SK-N-SH (cell line): ENCODE measurements at regions not wholly inside any gene's neighbourhood (a gene's known extent, or its start where the extent isn't known, plus 50 kb on each side); places are given as distances from the start of the nearest gene placed in this dataset.

Experiments used
- CTCF ChIA-PET: fragments of 300-600, 350-600 bp; formaldehyde crosslinking; extraction: SDS; loops from one replicate; lab custom pipeline; 2021; lab: Yijun Ruan, JAX
- POLR2A ChIA-PET: fragments of 350-600 bp; sonication (Branson Sonifier 250); formaldehyde crosslinking; extraction: SDS; loops from one replicate; lab custom pipeline; 2020; ENCODE audit warnings: antibody characterized with exemption, inconsistent platforms; lab: Yijun Ruan, JAX
- DNase-seq: peaks from one replicate; pipeline ENCODE4 v3.0.0; 2012
- H2AFZ ChIP-seq: fragments of 200-600 bp; sonication (generic); 2 replicates; pipeline ENCODE4 v1.8.1; 2016; ENCODE audit warnings: antibody characterized with exemption, mild to moderate bottlenecking, low read depth
- H3F3A ChIP-seq: fragments of 200-600 bp; sonication (generic); replicated peaks from 2 replicates; pipeline ENCODE3; 2016; ENCODE audit warnings: antibody characterized with exemption, mild to moderate bottlenecking; ENCODE audit not compliant: insufficient read depth
- H3K27ac ChIP-seq, 2 experiments: fragments of 200-500 bp in 1 of 2; fragments of 200-600 bp in 1 of 2; sonication (Bioruptor generic) in 1 of 2; sonication (generic), shearing (Covaris generic) in 1 of 2; 2 replicates each; pipeline versions ENCODE4 v1.5.1 to v1.6.1; 2014 to 2016; ENCODE audit warnings: low read depth in 2 of 2, inconsistent platforms in 1 of 2, low read length in 1 of 2, mild to moderate bottlenecking in 1 of 2, mixed read lengths in 1 of 2
- H3K27me3 ChIP-seq: fragments of 200-600 bp; sonication (generic), shearing (Covaris generic); 2 replicates; pipeline ENCODE4 v1.6.1; 2016; ENCODE audit warnings: mixed run types; ENCODE audit not compliant: insufficient read depth
- H3K36me3 ChIP-seq, 2 experiments: fragments of 200-500 bp in 1 of 2; fragments of 200-600 bp in 1 of 2; sonication (Bioruptor generic) in 1 of 2; sonication (generic) in 1 of 2; replicated peaks in 1 of 2; 2 replicates each; pipeline versions ENCODE3 to v1.5.1; 2014 to 2016; ENCODE audit warnings: low read length in 1 of 2, mild to moderate bottlenecking in 1 of 2; ENCODE audit not compliant: insufficient read depth in 2 of 2, control insufficient read depth in 1 of 2
- H3K4me1 ChIP-seq, 2 experiments: fragments of 200-500 bp in 1 of 2; fragments of 200-600 bp in 1 of 2; sonication (Bioruptor generic) in 1 of 2; sonication (generic), shearing (Covaris generic) in 1 of 2; 2 replicates each; pipeline versions ENCODE4 v1.5.1 to v1.6.1; 2014 to 2016; ENCODE audit warnings: low read depth in 1 of 2, low read length in 1 of 2, mixed run types in 1 of 2; ENCODE audit not compliant: insufficient read depth in 2 of 2, control insufficient read depth in 1 of 2
- H3K4me2 ChIP-seq: fragments of 200-600 bp; sonication (generic), shearing (Covaris generic); 2 replicates; pipeline ENCODE4 v1.6.1; 2017; ENCODE audit warnings: mixed run types
- H3K4me3 ChIP-seq, 2 experiments: fragments of 200-500 bp in 1 of 2; fragments of 200-600 bp in 1 of 2; sonication (Bioruptor generic) in 1 of 2; sonication (generic), shearing (Covaris generic) in 1 of 2; 2 replicates each; pipeline versions ENCODE4 v1.5.1 to v1.8.1; 2014 to 2016; ENCODE audit warnings: low read depth in 2 of 2, inconsistent platforms in 1 of 2, low read length in 1 of 2, mild to moderate bottlenecking in 1 of 2, mixed read lengths in 1 of 2, moderate library complexity in 1 of 2
- H3K79me2 ChIP-seq: fragments of 200-600 bp; sonication (generic); 2 replicates; pipeline ENCODE4 v1.8.1; 2017; ENCODE audit warnings: mild to moderate bottlenecking; ENCODE audit not compliant: insufficient read depth
- H3K9ac ChIP-seq: fragments of 200-600 bp; sonication (generic); 2 replicates; pipeline ENCODE4 v1.6.1; 2017; ENCODE audit warnings: mixed run types
- H3K9me2 ChIP-seq: fragments of 200-600 bp; sonication (generic); 2 replicates; pipeline ENCODE4 v1.6.1; 2017; ENCODE audit warnings: mixed run types
- H3K9me3 ChIP-seq: fragments of 200-600 bp; sonication (generic); 2 replicates; pipeline ENCODE4 v1.6.1; 2017; ENCODE audit warnings: mixed run types, mild to moderate bottlenecking, moderate library complexity
- H4K20me1 ChIP-seq: fragments of 200-600 bp; sonication (generic); 2 replicates; pipeline ENCODE4 v1.6.1; 2017; ENCODE audit warnings: mild to moderate bottlenecking, mixed run types; ENCODE audit not compliant: insufficient read depth
- CTCF ChIP-seq: fragments of 200-600 bp; sonication (generic); IDR thresholded peaks from 2 replicates; pipeline ENCODE4 v1.6.1; 2017; ENCODE audit warnings: antibody characterized with exemption, mild to moderate bottlenecking, moderate library complexity
- ELF1 ChIP-seq: IDR thresholded peaks from 2 replicates; pipeline ENCODE4 v1.4.0; 2012
- EP300 ChIP-seq, 2 experiments: IDR thresholded peaks; 2 replicates each; pipeline versions ENCODE4 v1.4.0 to v1.6.1; 2012; ENCODE audit warnings: borderline replicate concordance in 1 of 2, low read depth in 1 of 2, low read length in 1 of 2
- FOSL2 ChIP-seq: IDR thresholded peaks from 2 replicates; pipeline ENCODE4 v1.4.0; 2012; ENCODE audit warnings: low read depth, mild to moderate bottlenecking, moderate library complexity, borderline replicate concordance
- FOXM1 ChIP-seq: IDR thresholded peaks from 2 replicates; pipeline ENCODE4 v1.4.0; 2012; ENCODE audit warnings: low read depth, mild to moderate bottlenecking
- GATA2 ChIP-seq: sonication (generic); formaldehyde crosslinking; IDR thresholded peaks from 2 replicates; pipeline ENCODE4 v1.5.0; 2020; ENCODE audit warnings: mild to moderate bottlenecking, missing genetic modification reagents
- JUND ChIP-seq: IDR thresholded peaks from 2 replicates; pipeline ENCODE4 v1.4.0; 2012
- NRF1 ChIP-seq: IDR thresholded peaks from 2 replicates; pipeline ENCODE4 v1.6.1; 2012; ENCODE audit warnings: low read depth, mild to moderate bottlenecking, low read length
- PBX3 ChIP-seq: IDR thresholded peaks from 2 replicates; pipeline ENCODE4; 2012
- POLR2AphosphoS5 ChIP-seq: IDR thresholded peaks from 2 replicates; pipeline ENCODE4 v1.6.1; 2012; ENCODE audit warnings: low read depth, low read length
- RAD21 ChIP-seq: IDR thresholded peaks from 2 replicates; pipeline ENCODE4 v1.6.1; 2012; ENCODE audit warnings: mild to moderate bottlenecking, low read length
- RCOR1 ChIP-seq: fragments of 150-350 bp; IDR thresholded peaks from 2 replicates; pipeline ENCODE4 v1.6.1; 2017; ENCODE audit warnings: antibody characterized with exemption, low read length
- RFX5 ChIP-seq: IDR thresholded peaks from 2 replicates; pipeline ENCODE4 v1.6.1; 2012; ENCODE audit warnings: mild to moderate bottlenecking, improper control_type of control experiment, low read length
- SIN3A ChIP-seq: IDR thresholded peaks from 2 replicates; pipeline ENCODE4 v1.6.1; 2012; ENCODE audit warnings: low read depth, mild to moderate bottlenecking, low read length, moderate library complexity, borderline replicate concordance
- TAF1 ChIP-seq: IDR thresholded peaks from 2 replicates; pipeline ENCODE4 v1.6.1; 2012; ENCODE audit warnings: low read depth, mild to moderate bottlenecking, low read length, moderate library complexity, borderline replicate concordance
- TCF12 ChIP-seq: IDR thresholded peaks from 2 replicates; pipeline ENCODE4 v1.4.0; 2012
- TEAD4 ChIP-seq: IDR thresholded peaks from 2 replicates; pipeline ENCODE4 v1.4.0; 2012; ENCODE audit warnings: mild to moderate bottlenecking, borderline replicate concordance; ENCODE audit not compliant: insufficient read depth
- USF1 ChIP-seq: IDR thresholded peaks from 2 replicates; pipeline ENCODE4 v1.4.0; 2012; ENCODE audit warnings: low read depth, borderline replicate concordance
- USF2 ChIP-seq: fragments of 150-350 bp; IDR thresholded peaks from 2 replicates; pipeline ENCODE4 v1.6.1; 2017; ENCODE audit warnings: antibody characterized with exemption, low read length, low read depth, borderline replicate concordance
- ZBTB33 ChIP-seq: IDR thresholded peaks from 2 replicates; pipeline ENCODE4 v1.4.0; 2012; ENCODE audit warnings: low read depth, borderline replicate concordance
- WGBS: methylation state at CpG from one replicate; pipeline ENCODE4 v1.1.6; 2017; ENCODE audit warnings: low lambda C conversion rate; 5-methylcytosine and 5-hydroxymethylcytosine counted together
- TF ChIP-seq, protein P1 (sequence below): fragments of 150-350 bp; IDR thresholded peaks from 2 replicates; pipeline ENCODE4 v1.6.1; 2016; ENCODE audit warnings: mild to moderate bottlenecking, low read depth, low read length

GRCh38 chrX:121546317-121546716 lies 498.9 kb downstream of the GLUD2 start (continued):
- TF ChIP-seq TAF1, result no peak
- TF ChIP-seq GATA2 (CRISPR knock-in tag), result no peak

DNA sequence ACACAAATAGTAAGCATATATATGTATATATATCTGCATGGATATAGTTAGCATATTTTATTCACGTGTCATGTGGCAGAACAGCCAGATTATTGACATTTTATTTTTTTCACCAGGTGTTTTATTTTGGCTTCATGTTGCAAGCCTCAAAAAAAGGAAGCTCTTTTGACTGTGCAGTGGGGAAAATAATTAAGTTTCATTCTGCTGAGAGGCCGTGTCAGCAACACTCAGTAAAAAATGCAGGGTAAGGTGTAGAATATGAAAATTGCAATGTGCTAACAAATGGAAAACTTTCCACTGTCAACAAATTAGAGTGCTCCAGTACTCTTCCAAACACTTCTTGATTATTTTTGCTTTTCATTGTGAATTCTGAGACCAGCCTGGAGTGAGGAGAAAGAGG lies 511.5 kb downstream of the GLUD2 start:
- no peak overlapping the region for H3K27ac ChIP-seq
- no peak overlapping the region for H3K4me3 ChIP-seq
- H4K20me1 ChIP-seq, result no peaks in the 10 kb centered on the region
- no peaks in the 10 kb centered on the region for H3K4me1 ChIP-seq
- 0% methylated on average over 2 of the region's 2 CpGs for WGBS
- H3K27me3 ChIP-seq, result no peaks in the 10 kb centered on the region
- DNase-seq, result no peak
- no peak overlapping the region for H3K4me2 ChIP-seq
- ChIA-PET POLR2A (no interaction called here), CTCF (interaction anchor here (1.0 kb wide), 1 partner anchor 7 kb away, joined by 3 read pairs; no protein-coding TSS in a partner anchor)
- TF ChIP-seq NRF1, result no peak
- no peak for TF ChIP-seq TCF12
- no peak for TF ChIP-seq TAF1
- TF ChIP-seq RFX5, result no peak
- no peak for TF ChIP-seq FOXM1
- no peak for TF ChIP-seq CTCF
- TF ChIP-seq ZBTB33, result no peak
- TF ChIP-seq FOSL2, result no peak
- TF ChIP-seq SIN3A, result no peak
- TF ChIP-seq ELF1, result no peak
- H3K9ac ChIP-seq, result no peak overlapping the region
- H3K9me3 ChIP-seq, result no peaks in the 10 kb centered on the region
- no peaks in the 10 kb centered on the region for H3K9me2 ChIP-seq
- H3K36me3 ChIP-seq, result no peaks in the 10 kb centered on the region
- no peak overlapping the region for H2AFZ ChIP-seq
- H3K79me2 ChIP-seq, result no peaks in the 10 kb centered on the region
- H3F3A ChIP-seq, result no peaks in the 10 kb centered on the region

GRCh38 chrX:121562616-121563015 lies 515.2 kb downstream of the GLUD2 start:
- Histone ChIP-seq H3F3A (no peaks in the 10 kb centered on the region), H3K79me2 (no peaks in the 10 kb centered on the region), H3K27me3 (no peaks in the 10 kb centered on the region), H3K36me3 (no peaks in the 10 kb centered on the region), H3K9me2 (no peaks in the 10 kb centered on the region), H3K4me3 (no peak overlapping the region), H4K20me1 (no peaks in the 10 kb centered on the region), H3K27ac (no peak overlapping the region), H3K9me3 (no peaks in the 10 kb centered on the region), H3K4me2 (no peak overlapping the region), H3K9ac (no peak overlapping the region), H2AFZ (no peak overlapping the region), H3K4me1 (no peaks in the 10 kb centered on the region)
- CTCF ChIA-PET, result no interaction called here
- DNase-seq, result no peak
- POLR2A ChIA-PET, result no interaction called here
- TF ChIP-seq USF2 (no peak), PBX3 (no peak), USF1 (no peak), RFX5 (no peak), JUND (no peak), TEAD4 (no peak), POLR2AphosphoS5 (no peak), RCOR1 (no peak), FOSL2 (no peak), RAD21 (no peak), EP300 (IDR thresholded peaks at IDR 0.05; ENCODE audit: borderline replicate concordance in 1 of 2, low read depth in 1 of 2, low read length in 1 of 2) (no peak)
- TF ChIP-seq, protein P1, sequence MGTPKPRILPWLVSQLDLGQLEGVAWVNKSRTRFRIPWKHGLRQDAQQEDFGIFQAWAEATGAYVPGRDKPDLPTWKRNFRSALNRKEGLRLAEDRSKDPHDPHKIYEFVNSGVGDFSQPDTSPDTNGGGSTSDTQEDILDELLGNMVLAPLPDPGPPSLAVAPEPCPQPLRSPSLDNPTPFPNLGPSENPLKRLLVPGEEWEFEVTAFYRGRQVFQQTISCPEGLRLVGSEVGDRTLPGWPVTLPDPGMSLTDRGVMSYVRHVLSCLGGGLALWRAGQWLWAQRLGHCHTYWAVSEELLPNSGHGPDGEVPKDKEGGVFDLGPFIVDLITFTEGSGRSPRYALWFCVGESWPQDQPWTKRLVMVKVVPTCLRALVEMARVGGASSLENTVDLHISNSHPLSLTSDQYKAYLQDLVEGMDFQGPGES, result no peak
